ENCODE measurements at regions not wholly inside any gene's neighbourhood (a gene's known extent, or its start where the extent isn't known, plus 50 kb on each side); places are given as distances from the start of the nearest gene placed in this dataset.
"Not testable (repeated sequence)": the region's sequence is repeated elsewhere in the genome, so short reads cannot be mapped to it uniquely, and the experiment has no call there.

GRCh38 chr20:11993886-11994461, 76.3 kb downstream of the BTBD3 start:
- no peaks in the 10 kb centered on the region for H3K36me3 ChIP-seq (ENCODE audit: insufficient read depth, low read length)
- H3K9ac ChIP-seq (ENCODE audit: low read length) = no peak overlapping the region
- H3K4me3 ChIP-seq (ENCODE audit: low read depth in 1 of 2, low read length in 2 of 2) = no peak overlapping the region
- no peaks in the 10 kb centered on the region for H3K4me1 ChIP-seq (ENCODE audit: insufficient read depth, low read length)
- H3K9me3 ChIP-seq (ENCODE audit: low read length) = no peaks in the 10 kb centered on the region
- no peak overlapping the region for H3K27ac ChIP-seq (ENCODE audit: low read depth, low read length)
- H3K27me3 ChIP-seq (ENCODE audit: control insufficient read depth in 1 of 2, insufficient read depth in 2 of 2, low read length in 2 of 2) = no peaks in the 10 kb centered on the region

- Histone ChIP-seq H3K36me3 (ENCODE audit: insufficient read depth, low read length) (no peaks in the 10 kb centered on the region), H3K4me3 (ENCODE audit: low read depth in 1 of 2, low read length in 2 of 2) (no peak overlapping the region), H3K27me3 (ENCODE audit: control insufficient read depth in 1 of 2, insufficient read depth in 2 of 2, low read length in 2 of 2) (no peaks in the 10 kb centered on the region), H3K27ac (ENCODE audit: low read depth, low read length) (no peak overlapping the region), H3K9me3 (ENCODE audit: low read length) (no peaks in the 10 kb centered on the region), H3K4me1 (ENCODE audit: insufficient read depth, low read length) (no peaks in the 10 kb centered on the region), H3K9ac (ENCODE audit: low read length) (no peak overlapping the region)
These were observed 78.3 kb downstream of the BTBD3 start for GRCh38 chr20:11995805-11996567.

GRCh38 chr20:12004776-12005175, 87.1 kb downstream of the BTBD3 start:
- H3K36me3 ChIP-seq (ENCODE audit: insufficient read depth, low read length); H3K4me1 ChIP-seq (ENCODE audit: insufficient read depth, low read length); H3K27ac ChIP-seq (ENCODE audit: low read depth, low read length); H3K9ac ChIP-seq (ENCODE audit: low read length); H3K9me3 ChIP-seq (ENCODE audit: low read length); H3K27me3 ChIP-seq (ENCODE audit: control insufficient read depth in 1 of 2, insufficient read depth in 2 of 2, low read length in 2 of 2); H3K4me3 ChIP-seq (ENCODE audit: low read depth in 1 of 2, low read length in 2 of 2): not testable (repeated sequence)

GRCh38 chr20:12012241-12013222, 94.8 kb downstream of the BTBD3 start:
- Histone ChIP-seq H3K9ac (ENCODE audit: low read length) (no peak overlapping the region), H3K36me3 (ENCODE audit: insufficient read depth, low read length) (no peaks in the 10 kb centered on the region), H3K27me3 (ENCODE audit: control insufficient read depth in 1 of 2, insufficient read depth in 2 of 2, low read length in 2 of 2) (no peaks in the 10 kb centered on the region), H3K4me1 (ENCODE audit: insufficient read depth, low read length) (no peaks in the 10 kb centered on the region), H3K27ac (ENCODE audit: low read depth, low read length) (no peak overlapping the region), H3K4me3 (ENCODE audit: low read depth in 1 of 2, low read length in 2 of 2) (no peak overlapping the region), H3K9me3 (ENCODE audit: low read length) (no peaks in the 10 kb centered on the region)

- H3K9me3 ChIP-seq (ENCODE audit: low read length) = no peaks in the 10 kb centered on the region
- no peak overlapping the region for H3K9ac ChIP-seq (ENCODE audit: low read length)
- no peak overlapping the region for H3K27ac ChIP-seq (ENCODE audit: low read depth, low read length)
- no peaks in the 10 kb centered on the region for H3K27me3 ChIP-seq (ENCODE audit: control insufficient read depth in 1 of 2, insufficient read depth in 2 of 2, low read length in 2 of 2)
- no peaks in the 10 kb centered on the region for H3K36me3 ChIP-seq (ENCODE audit: insufficient read depth, low read length)
- H3K4me3 ChIP-seq (ENCODE audit: low read depth in 1 of 2, low read length in 2 of 2) = no peak overlapping the region
- no peaks in the 10 kb centered on the region for H3K4me1 ChIP-seq (ENCODE audit: insufficient read depth, low read length)
These were observed 96.6 kb downstream of the BTBD3 start for GRCh38 chr20:12014276-12014675.

GRCh38 chr20:12014736-12015135, 97.0 kb downstream of the BTBD3 start:
- H3K36me3 ChIP-seq (ENCODE audit: insufficient read depth, low read length) = no peaks in the 10 kb centered on the region
- no peak overlapping the region for H3K27ac ChIP-seq (ENCODE audit: low read depth, low read length)

GRCh38 chr20:12016291-12016690, 98.6 kb downstream of the BTBD3 start:
- Histone ChIP-seq H3K9ac (ENCODE audit: low read length) (no peak overlapping the region), H3K27ac (ENCODE audit: low read depth, low read length) (no peak overlapping the region), H3K27me3 (ENCODE audit: control insufficient read depth in 1 of 2, insufficient read depth in 2 of 2, low read length in 2 of 2) (no peaks in the 10 kb centered on the region), H3K4me3 (ENCODE audit: low read depth in 1 of 2, low read length in 2 of 2) (no peak overlapping the region), H3K9me3 (ENCODE audit: low read length) (no peaks in the 10 kb centered on the region), H3K36me3 (ENCODE audit: insufficient read depth, low read length) (no peaks in the 10 kb centered on the region), H3K4me1 (ENCODE audit: insufficient read depth, low read length) (no peaks in the 10 kb centered on the region)

More at GRCh38 chr20:12014736-12015135, 97.0 kb downstream of the BTBD3 start:
- no peaks in the 10 kb centered on the region for H3K9me3 ChIP-seq (ENCODE audit: low read length)
- no peak overlapping the region for H3K4me3 ChIP-seq (ENCODE audit: low read depth in 1 of 2, low read length in 2 of 2)
- H3K27me3 ChIP-seq (ENCODE audit: control insufficient read depth in 1 of 2, insufficient read depth in 2 of 2, low read length in 2 of 2) = no peaks in the 10 kb centered on the region
- H3K4me1 ChIP-seq (ENCODE audit: insufficient read depth, low read length) = no peaks in the 10 kb centered on the region
- no peak overlapping the region for H3K9ac ChIP-seq (ENCODE audit: low read length)

GRCh38 chr20:12019715-12020114, 102.0 kb downstream of the BTBD3 start:
- Histone ChIP-seq H3K9ac (ENCODE audit: low read length) (no peak overlapping the region), H3K27ac (ENCODE audit: low read depth, low read length) (no peak overlapping the region), H3K27me3 (ENCODE audit: control insufficient read depth in 1 of 2, insufficient read depth in 2 of 2, low read length in 2 of 2) (no peaks in the 10 kb centered on the region), H3K4me1 (ENCODE audit: insufficient read depth, low read length) (no peaks in the 10 kb centered on the region), H3K9me3 (ENCODE audit: low read length) (no peaks in the 10 kb centered on the region), H3K36me3 (ENCODE audit: insufficient read depth, low read length) (no peaks in the 10 kb centered on the region), H3K4me3 (ENCODE audit: low read depth in 1 of 2, low read length in 2 of 2) (no peak overlapping the region)

- no peak overlapping the region for H3K4me3 ChIP-seq (ENCODE audit: low read depth in 1 of 2, low read length in 2 of 2)
- no peaks in the 10 kb centered on the region for H3K9me3 ChIP-seq (ENCODE audit: low read length)
- H3K27ac ChIP-seq (ENCODE audit: low read depth, low read length) = no peak overlapping the region
- no peak overlapping the region for H3K9ac ChIP-seq (ENCODE audit: low read length)
- H3K4me1 ChIP-seq (ENCODE audit: insufficient read depth, low read length) = no peaks in the 10 kb centered on the region
- H3K27me3 ChIP-seq (ENCODE audit: control insufficient read depth in 1 of 2, insufficient read depth in 2 of 2, low read length in 2 of 2) = no peaks in the 10 kb centered on the region
- H3K36me3 ChIP-seq (ENCODE audit: insufficient read depth, low read length) = no peaks in the 10 kb centered on the region
These were observed 103.2 kb downstream of the BTBD3 start for GRCh38 chr20:12020846-12021245.

GRCh38 chr20:12022126-12022525, 104.4 kb downstream of the BTBD3 start:
- Histone ChIP-seq H3K27me3 (ENCODE audit: control insufficient read depth in 1 of 2, insufficient read depth in 2 of 2, low read length in 2 of 2) (no peaks in the 10 kb centered on the region), H3K4me1 (ENCODE audit: insufficient read depth, low read length) (no peaks in the 10 kb centered on the region), H3K27ac (ENCODE audit: low read depth, low read length) (no peak overlapping the region), H3K9me3 (ENCODE audit: low read length) (no peaks in the 10 kb centered on the region), H3K36me3 (ENCODE audit: insufficient read depth, low read length) (no peaks in the 10 kb centered on the region), H3K4me3 (ENCODE audit: low read depth in 1 of 2, low read length in 2 of 2) (no peak overlapping the region), H3K9ac (ENCODE audit: low read length) (no peak overlapping the region)

- no peaks in the 10 kb centered on the region for H3K9me3 ChIP-seq (ENCODE audit: low read length)
- no peaks in the 10 kb centered on the region for H3K36me3 ChIP-seq (ENCODE audit: insufficient read depth, low read length)
- H3K4me3 ChIP-seq (ENCODE audit: low read depth in 1 of 2, low read length in 2 of 2) = no peak overlapping the region
- H3K27me3 ChIP-seq (ENCODE audit: control insufficient read depth in 1 of 2, insufficient read depth in 2 of 2, low read length in 2 of 2) = no peaks in the 10 kb centered on the region
- H3K9ac ChIP-seq (ENCODE audit: low read length) = no peak overlapping the region
- H3K27ac ChIP-seq (ENCODE audit: low read depth, low read length) = no peak overlapping the region
- no peaks in the 10 kb centered on the region for H3K4me1 ChIP-seq (ENCODE audit: insufficient read depth, low read length)
These were observed 105.6 kb downstream of the BTBD3 start for GRCh38 chr20:12023194-12023795.

Data from muscle layer of colon (tissue), 2 donors.